Dermis microvascular lymphatic vessel endothelial cell (primary cell): ENCODE measurements at regions not wholly inside any gene's neighbourhood (a gene's known extent, or its start where the extent isn't known, plus 50 kb on each side); places are given as distances from the start of the nearest gene placed in this dataset.

Experiments
- DNase-seq, 2 donors: peaks; one replicate each; pipeline versions ENCODE4 v3.0.0 to v3.0.0-alpha.2; 2010; ENCODE audit warnings: low read depth in 2 of 2

DNA sequence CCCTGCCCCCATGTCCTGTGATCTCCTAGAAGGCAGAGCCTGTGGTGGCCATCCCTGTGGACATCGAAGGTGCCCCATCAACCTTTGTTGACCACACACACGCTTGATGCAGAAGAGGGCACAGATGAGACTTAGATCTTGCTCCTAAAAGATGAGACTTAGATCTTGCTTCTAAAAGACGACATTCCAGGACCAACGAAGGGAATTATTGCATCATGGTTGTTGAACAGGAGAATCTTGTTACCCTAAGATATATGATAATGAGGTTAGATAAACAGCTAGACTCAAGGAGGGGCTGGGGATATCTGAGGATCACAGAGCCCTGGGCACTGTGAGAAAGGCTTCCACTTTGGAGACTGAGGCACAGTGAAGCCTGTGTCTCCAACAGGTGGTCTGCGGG is 91.1 kb upstream of the WSCD2 start:
- DNase-seq = no peak

DNA sequence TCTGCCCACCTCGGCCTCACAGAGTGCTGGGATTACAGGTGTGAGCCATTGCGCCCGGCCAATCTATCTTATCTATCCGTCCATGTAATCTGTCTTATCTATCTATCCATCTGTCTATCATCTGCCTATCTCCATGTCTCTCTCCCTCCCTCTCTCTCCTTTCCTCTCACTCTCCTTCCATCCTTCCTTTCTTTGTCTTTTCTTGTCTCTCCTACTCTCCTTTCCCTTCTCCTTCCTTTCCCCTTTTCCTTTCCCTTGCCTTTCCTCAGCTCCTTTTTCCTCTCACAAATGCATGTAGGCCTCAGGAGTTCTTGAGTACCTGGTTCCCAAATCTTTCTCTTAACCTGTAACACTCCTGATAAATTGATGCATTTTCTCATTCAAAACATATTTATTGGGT is 89.3 kb upstream of the WSCD2 start:
- DNase-seq = no peak

DNA sequence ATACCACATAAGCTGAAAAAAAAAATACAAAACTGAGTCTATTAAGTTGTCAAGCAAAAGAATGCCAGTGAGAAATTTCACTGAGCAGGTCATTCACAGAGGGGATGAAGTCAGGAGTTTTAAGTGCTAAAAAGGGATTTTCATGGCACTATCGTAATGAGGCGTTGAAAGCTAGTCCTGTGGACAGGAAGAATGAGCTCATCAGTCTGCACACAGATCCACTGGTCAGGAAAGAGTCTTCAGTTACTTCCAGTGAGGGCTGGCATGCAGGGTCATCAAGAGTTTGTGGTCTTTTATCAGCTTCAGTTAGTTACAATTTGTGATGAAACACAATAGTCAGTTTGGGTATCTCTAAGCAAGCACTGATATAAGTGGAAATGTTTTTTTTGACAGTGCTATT is 88.1 kb upstream of the WSCD2 start:
- DNase-seq = peak; percentile 2 to 4

DNA sequence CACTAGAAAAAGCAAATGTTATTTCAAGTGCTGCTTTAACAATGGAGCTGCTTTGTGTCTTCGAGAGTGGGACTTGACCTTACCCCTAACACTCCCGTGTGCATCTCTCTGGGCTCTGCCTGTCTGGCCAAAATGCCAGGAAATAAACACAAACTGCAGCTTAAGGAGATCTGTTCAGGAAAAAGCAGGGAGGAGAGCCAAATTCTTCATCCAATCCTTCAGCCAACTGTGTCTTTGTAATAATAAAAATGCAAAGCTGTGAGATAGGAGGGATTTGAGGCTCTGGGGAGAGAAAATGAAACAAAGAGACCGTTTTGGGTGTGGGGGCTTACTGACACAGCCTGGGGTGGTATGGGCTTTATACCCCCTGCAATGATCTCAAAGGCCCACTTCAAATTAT is 85.8 kb upstream of the WSCD2 start:
- DNase-seq = no peak

DNA sequence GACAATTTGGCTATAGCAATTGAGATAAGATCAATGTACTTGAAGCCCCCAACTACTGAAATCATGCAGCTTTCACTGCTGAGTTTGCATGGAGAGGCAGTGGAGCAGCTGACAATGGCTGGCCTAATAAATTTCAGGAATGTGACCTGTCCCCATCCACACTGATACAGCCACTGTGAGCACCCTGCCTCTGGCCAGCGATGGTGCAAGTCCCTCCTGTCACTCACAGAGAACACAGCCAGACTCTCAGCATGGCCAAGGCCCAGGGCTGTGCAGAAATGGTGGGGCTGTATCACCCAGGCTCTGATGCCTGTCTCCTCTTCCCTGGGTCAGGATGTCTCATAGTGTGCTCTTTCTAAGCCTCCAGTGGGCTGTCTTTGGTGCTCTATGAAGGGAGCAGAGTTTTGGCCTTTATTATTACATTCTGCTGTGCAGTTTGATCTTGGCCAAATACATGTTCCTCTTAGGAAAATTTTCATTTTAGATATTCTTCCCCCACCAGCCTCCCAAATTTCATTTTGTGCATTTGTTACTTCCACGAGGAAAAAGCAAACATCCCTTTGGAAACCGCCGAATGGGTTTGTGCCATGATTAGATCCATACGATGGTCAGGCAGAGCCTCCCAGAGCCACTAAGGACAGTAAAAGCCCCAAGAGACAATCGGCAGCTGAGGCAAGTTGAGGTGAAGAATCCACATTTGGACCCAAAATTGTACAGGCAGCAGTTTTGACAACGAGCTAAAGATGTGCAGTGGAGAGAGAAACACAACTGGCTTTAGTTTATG is 85.1 kb upstream of the WSCD2 start:
- DNase-seq = no peak

DNA sequence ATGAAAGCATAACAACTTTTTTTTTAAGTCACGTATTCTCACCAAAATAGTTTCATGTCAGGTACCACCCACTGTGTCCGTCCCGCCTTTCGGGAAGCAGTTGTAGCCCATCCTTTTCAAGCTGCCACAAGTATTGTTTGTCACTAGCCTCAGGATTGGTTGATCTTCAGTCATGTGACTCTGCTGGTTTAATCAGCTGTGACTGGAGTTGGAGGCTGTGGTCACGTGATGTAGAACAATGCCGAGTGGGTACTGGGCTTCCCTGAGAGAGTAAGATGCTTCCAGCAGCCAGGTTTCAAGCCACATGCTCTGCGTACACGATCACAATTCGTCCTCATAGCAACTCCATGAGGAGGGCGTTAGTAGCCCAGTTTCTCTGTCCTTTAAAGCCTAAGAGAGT is 83.0 kb upstream of the WSCD2 start:
- no peak for DNase-seq

DNA sequence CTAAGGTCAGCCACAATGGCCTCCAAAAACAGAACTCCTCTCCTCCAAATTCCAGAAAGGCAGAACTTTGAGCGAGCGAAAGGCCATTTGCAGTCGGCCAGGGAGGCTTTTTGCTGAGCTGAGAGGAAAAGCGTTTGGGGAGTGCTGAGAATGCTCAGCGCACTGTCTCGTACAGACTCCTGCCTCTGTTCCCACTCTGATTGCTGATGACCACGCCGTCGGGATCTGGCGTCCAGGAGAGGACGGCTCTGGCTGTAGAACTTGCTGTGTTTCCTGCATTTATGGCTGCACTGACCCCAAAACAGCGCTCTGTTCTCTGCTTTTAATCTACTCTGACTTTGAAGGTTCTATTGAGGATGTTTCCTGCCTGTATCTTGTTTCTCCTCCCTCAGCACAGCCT is 82.4 kb upstream of the WSCD2 start:
- DNase-seq = no peak

DNA sequence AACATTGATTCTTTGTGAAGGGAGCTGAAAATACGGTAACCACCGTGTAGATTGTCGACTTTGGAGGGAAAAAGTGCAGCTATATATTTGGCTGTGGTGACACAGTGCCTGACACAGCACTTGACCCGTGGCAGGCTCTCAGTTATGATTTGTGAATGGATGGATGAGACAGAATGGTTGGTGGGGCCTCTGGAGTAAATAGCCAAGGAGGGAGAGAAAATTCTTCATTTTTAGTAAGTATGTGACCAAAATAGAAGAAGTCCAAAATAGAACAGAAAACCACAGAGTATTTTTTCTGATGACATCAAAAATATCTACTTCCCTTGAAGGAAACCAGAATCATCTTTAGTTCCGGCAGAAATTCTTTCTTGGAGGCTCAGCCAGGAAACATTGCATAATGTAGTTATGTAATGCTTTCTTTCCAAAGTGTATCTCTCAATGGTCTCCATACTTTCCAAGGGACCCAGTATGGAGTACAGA is 82.0 kb upstream of the WSCD2 start:
- DNase-seq = no peak

DNA sequence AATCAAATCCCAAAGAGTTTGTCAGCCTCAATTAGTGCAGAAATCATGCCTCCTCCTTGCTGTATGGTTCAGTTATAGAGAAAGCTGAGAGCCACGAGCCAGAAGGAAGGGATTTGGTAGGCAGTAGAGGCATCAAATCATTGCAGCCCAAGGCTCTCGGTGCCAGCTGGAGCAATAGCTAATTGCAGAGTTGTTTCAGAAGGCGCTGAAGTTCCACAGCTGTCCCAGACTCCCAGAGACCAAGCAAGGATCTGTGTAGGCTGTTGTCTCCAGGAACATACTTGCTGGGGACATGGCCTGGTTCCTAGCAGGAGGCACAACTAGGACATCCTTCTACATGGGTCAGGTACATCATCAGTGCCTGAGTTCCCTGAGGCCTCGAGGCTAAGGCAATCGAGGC is 80.4 kb upstream of the WSCD2 start:
- DNase-seq = no peak

DNA sequence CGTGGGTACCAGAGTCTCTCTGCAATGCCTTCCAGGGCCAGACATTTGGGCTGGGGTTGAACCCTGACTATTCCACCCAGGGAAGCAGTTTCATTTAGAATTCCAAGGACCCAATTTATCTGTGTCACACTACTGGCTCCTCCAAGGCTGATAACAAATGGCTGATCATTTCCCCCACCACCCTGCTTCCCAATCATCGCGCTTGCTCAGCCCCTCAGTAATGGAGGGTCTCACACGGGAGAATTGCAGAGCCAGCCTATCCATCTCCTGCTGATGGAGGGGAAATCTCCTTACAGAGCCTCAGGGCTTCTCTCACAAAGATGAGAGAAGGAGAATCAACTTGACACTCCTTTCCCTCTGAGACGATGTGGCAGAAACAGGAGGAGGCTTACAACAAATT is 78.4 kb upstream of the WSCD2 start:
- DNase-seq = no peak

DNA sequence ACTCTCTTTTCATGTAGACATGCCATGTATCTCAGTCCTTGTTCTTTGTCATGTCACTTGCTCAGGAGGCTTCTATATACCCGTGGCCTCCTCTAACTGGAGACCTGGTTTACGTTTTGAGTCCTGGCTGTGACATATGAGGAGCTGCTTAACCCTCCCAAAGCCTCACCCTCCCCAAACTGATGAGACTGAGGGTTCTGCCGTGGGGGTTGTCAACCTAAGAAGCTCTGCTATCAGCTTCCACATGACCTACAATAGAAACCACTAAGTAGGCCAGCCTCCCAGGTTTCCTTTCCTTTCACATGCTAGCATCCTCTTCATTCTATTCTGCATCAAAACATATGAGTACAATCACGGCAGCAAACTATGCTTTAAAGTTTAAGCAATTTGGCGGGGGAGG is 76.8 kb upstream of the WSCD2 start:
- DNase-seq = no peak

DNA sequence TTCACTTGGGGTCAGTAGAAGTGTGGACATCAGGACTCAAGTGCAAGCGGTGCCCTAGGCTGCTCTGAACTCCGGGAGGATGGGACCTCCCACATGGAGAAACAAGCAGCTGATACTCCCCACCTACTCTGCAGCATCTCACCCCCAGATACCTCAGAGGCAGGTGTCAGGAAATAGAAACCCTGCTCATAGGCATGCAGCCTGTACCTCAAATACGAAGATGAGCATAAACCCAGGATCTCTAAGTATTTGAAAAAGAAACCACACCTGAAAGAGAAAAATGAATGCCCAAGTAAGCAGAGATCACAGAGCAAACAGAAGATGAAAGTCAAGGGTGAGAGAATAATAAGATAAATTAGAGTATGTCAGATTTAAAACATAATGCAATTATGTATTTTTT is 75.6 kb upstream of the WSCD2 start:
- no peak for DNase-seq

DNA sequence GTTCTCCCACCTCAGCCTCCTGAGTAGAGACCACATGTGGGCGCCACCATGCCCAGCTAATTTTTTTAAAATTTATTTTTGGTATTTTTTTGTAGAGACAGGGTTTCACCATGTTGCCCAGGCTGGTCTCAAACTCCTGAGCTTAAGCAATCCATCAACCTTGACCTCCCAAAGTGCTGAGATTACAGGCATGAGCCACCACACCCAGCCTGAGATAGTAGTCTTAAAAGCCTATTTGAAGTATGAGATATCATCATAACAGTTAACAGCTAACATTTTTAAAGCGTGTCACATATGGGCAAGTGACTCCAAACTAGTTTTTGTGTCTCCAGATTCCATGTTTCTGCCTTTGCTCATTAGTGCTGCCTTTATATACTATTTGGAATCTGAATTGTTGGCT is 74.6 kb upstream of the WSCD2 start:
- no peak for DNase-seq

DNA sequence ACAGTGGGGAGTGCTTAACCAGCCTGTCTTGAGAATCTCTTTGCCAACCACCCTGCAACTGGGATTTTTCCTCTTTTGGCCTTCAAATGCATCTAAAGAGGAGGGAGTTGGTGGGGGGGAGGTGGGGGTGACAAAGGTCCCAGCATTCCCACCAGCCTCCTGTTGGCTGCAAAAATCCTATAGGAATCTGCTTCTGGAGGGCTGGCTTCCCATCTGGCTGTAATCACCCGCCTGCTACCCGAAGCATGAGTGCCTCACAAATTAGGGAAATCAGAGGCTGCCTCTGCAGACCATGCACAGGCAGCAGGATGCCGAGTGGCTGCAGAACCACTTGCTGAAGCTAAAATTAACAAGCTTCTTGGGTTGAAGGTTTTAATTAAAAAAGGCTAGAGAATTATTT is 73.9 kb upstream of the WSCD2 start:
- DNase-seq = no peak

DNA sequence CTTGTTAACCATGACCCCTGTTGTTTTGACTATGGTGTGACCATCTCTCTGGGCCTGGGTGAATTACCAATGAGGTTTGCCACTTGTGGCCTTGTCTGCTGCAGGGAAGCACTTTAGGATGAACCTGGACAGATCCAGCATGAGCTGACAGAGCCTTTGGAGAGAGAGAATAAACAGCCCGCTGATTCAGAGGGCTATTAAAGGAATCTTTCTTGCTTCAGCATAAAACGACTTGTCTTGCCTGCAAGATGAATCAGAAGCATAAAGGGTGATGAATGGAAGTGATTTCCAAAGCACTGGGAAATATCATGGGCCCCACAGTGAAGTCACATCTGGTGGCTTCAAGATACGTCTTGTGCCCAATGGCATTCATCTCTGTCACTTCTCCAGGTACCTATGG is 69.0 kb upstream of the WSCD2 start:
- DNase-seq = no peak

DNA sequence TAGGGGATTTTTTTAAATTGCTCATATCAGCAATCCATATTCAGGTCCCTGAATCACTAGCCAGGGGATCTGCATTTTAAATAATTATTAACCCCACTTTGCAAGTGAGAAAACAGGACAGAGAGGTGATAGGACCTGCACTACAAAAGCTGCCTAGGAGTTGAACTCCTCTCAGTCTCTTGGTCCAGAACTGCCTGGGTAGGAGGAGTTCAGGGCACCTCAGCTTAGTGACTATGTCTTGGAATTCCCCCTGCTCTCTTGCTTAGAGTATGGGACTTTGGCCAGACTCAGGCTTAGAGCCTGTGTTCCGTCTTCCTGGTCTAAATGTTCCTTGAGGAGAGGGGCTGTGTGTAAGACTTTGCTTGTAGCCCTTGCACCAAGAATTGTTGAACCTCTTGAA is 68.2 kb upstream of the WSCD2 start:
- DNase-seq = no peak

DNA sequence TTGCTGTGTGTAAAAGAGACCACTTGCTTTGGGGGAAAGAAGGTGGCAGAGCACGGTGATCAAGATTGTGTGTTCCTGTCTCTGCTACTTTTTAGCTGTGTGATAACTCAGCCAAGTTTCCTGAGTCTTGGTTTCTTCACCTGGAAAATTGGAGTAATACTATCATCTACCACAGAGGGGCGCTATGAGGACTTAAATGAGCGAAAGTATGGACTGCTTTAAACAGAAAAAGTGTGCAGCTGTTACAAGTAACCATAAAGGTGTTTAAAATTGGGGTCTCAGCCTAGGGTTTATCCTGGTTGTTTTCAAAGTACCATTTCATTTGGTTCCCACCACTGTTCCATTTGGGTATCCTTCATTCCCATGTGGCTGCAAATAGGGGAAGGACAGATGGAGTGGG is 65.9 kb upstream of the WSCD2 start:
- DNase-seq = peak; percentile 14 to 39

DNA sequence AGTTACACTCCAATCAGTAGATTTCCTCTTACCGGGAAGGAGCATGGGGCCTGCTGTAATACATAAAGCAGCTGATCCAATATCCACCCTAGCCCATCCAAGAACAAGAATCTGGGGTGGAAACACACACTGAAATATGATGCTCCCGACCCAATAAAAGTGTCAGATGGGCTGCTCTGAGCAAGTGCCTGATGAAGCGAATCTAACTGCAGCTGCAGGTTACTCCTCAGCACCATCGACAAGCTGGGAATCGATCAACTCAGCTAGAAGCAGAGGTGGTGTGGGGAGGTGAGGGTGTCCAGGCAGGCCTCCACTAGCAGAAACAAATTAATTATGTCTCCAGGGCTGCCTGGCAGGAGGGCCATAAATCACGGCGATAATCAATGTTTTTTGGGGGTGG is 64.0 kb upstream of the WSCD2 start:
- DNase-seq = no peak

DNA sequence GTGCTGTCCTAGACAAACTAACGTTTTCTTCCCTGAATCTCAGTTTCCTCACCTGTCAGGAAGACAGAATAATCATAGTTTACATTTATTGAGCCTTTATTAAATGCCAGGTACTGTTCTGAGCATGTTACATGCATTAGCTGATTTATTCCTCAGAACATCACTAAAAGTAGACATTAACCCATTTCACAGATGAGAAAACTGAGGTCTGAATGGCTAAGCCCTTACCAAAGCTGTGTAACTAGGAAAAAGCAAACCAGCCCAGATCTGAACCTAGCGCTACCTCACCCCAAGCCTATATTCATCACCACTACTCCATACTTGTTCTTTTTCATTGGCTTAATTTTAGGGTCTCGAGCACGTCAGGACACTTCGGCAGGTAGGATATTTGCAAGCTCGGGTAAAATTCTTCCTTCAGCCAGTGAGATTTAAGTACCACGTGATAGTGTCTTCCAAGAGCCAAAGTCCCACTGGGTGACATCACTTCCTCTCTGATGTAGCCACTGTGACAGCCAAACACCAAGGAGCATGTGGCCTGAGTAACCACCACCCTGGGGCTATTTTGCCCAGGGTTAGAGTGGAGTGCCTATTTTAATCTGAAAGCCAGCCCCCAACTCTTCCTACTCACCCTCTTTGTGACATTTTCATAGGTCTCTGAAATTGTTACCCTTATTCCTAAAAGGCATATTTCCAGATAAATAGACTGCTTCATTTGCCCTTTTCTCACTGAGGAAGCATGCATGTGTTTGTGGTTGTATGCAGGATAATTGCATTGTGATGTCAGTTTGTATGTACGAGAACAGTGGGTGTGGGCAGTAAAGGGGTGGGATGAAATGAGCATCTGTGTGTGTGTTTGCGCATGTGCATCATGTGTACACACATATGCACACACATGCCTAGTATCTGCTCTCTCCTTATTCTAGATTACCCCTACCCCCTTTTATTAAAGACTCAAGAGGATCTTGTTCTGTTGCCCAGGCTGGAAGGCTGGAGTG is 62.2 kb upstream of the WSCD2 start:
- no peak for DNase-seq

DNA sequence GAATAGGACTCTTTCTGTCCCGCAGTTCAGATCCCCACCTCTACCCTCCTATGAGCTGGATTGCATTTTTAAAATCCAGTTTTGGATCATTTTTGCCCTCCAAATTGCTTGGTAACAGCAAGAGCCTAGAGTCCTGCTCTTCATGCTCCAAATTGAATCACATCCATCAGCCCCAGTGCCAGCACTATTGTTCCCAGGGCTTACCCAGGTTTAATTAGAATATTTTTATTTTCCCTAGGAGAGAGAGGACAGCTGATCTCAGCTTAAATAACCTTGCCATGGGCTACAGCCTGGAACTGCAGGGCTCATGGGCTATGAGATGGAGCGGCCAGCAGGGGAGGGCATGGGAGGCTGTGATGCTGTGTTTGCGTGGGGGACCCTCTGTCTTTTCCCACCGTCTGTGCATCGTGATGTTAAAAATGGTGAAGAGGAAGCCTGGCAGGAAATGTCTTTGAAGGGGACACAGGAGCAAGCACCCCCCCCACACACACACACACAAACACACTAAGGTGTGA is 59.4 kb upstream of the WSCD2 start:
- no peak for DNase-seq

DNA sequence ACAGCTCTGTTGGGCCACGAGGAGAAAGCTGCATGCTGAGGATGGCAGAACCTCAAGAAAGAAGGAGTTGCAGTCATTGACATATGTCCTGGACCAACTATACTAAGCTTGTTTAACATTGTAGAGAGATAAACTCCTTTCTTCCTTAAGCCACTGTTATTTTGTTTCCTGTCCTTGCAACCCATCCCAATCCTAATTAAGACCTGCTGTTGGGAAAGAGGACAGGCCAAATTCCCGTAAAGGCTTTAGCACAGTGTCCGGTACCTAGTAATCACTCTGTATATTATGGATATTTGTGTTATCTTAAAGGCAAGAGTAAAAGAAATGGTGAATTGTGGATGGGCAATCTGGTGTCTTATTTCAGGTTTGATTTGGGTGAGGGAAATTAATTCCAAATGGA is 53.5 kb upstream of the WSCD2 start:
- no peak for DNase-seq

DNA sequence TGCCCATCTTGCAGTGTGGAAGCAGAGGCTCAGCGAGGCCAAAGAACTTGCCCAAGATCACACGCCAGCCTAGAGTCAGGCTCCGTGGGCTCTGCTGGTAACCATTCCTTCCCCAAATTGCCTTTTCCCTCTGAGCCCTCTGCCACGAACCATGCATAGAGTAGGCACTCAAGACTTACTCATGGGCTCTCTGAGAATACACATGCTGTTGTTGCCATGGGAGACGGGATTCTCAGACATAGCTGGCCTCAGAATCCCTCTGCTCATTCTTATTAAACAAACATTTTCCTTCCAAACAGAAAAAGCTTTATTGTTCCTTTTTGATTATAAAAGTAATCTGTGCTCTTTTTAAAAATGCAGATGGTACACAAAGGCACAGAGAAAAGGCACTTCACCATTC is 52.5 kb upstream of the WSCD2 start:
- no peak for DNase-seq

DNA sequence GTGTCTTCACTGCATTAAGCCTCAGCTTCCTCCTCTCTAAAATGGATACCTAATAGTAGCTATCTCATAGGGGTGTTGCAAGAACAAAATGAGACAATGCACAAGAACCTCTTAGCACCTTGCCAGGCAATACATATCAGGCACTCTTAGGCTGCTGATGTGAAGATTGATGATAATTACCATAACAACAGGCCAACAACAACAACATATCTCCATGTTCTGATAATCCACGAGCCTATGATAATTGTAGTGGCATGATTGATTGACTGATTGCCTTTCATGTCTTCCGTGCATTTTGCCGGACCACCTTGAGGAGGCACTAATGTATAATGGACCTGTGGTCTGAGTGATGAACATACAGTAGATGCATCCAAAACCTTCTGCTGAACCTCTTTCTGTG is 50.7 kb upstream of the WSCD2 start:
- no peak for DNase-seq
